CD14-positive monocyte (primary cell): ENCODE measurements at regions not wholly inside any gene's neighbourhood (a gene's known extent, or its start where the extent isn't known, plus 50 kb on each side); places are given as distances from the start of the nearest gene placed in this dataset.

ENCODE experiments used
- DNase-seq, 3 donors: peaks; one replicate each; pipeline ENCODE4 v3.0.0-alpha.2; 2011 to 2022
- H2AFZ ChIP-seq: 2 replicates; pipeline ENCODE4 v1.6.0; 2012; ENCODE audit warnings: mild to moderate bottlenecking, low read depth, low read length, inconsistent platforms; ENCODE audit not compliant: insufficient read depth, poor library complexity, severe bottlenecking
- H3K27ac ChIP-seq, 2 donors: 1 replicate in 1 of 2; 2 replicates in 1 of 2; pipeline ENCODE4 v1.5.1; 2012 to 2013; ENCODE audit warnings: low read length in 2 of 2, control low read depth in 1 of 2, inconsistent platforms in 1 of 2, low read depth in 1 of 2, mild to moderate bottlenecking in 1 of 2
- H3K27me3 ChIP-seq, 2 donors: one replicate each; pipeline versions ENCODE4 v1.6.0 to v1.6.1; 2011 to 2013; ENCODE audit warnings: low read length in 2 of 2; ENCODE audit not compliant: control insufficient read depth in 2 of 2, insufficient read depth in 2 of 2
- H3K36me3 ChIP-seq, 2 donors: replicated peaks in 1 of 2; 1 replicate in 1 of 2; 2 replicates in 1 of 2; pipeline versions ENCODE4 v1.5.1 to v1.6.1; 2012 to 2013; ENCODE audit warnings: low read length in 2 of 2, control low read depth in 1 of 2, inconsistent platforms in 1 of 2, mild to moderate bottlenecking in 1 of 2; ENCODE audit not compliant: insufficient read depth in 2 of 2, control insufficient read depth in 1 of 2
- H3K4me1 ChIP-seq, 2 donors: 1 replicate in 1 of 2; 2 replicates in 1 of 2; pipeline versions ENCODE4 v1.5.1 to v1.6.1; 2012 to 2013; ENCODE audit warnings: low read length in 2 of 2, control low read depth in 1 of 2, inconsistent platforms in 1 of 2, mild to moderate bottlenecking in 1 of 2, moderate library complexity in 1 of 2; ENCODE audit not compliant: insufficient read depth in 2 of 2, control insufficient read depth in 1 of 2
- H3K4me2 ChIP-seq: replicated peaks from 2 replicates; pipeline ENCODE3; 2012; ENCODE audit warnings: low read length, moderate library complexity, mild to moderate bottlenecking; ENCODE audit not compliant: poor library complexity, severe bottlenecking; ENCODE audit errors: extremely low read depth
- H3K4me3 ChIP-seq, 3 experiments: fragments of 200-600 bp in 1 of 3; sonication (generic) in 1 of 3; replicated peaks in 1 of 3; 1 replicate in 2 of 3; 2 replicates in 1 of 3; pipeline ENCODE4 v1.5.1; 2011 to 2013; ENCODE audit warnings: low read length in 3 of 3, mild to moderate bottlenecking in 3 of 3, control low read depth in 2 of 3, low read depth in 2 of 3, inconsistent platforms in 1 of 3, moderate library complexity in 1 of 3
- H3K79me2 ChIP-seq: 2 replicates; pipeline ENCODE4 v1.6.0; 2012; ENCODE audit warnings: mild to moderate bottlenecking, control low read depth, inconsistent platforms, low read length, moderate library complexity; ENCODE audit not compliant: insufficient read depth
- H3K9ac ChIP-seq: 2 replicates; pipeline ENCODE4 v1.6.0; 2017; ENCODE audit warnings: low read length, mild to moderate bottlenecking; ENCODE audit not compliant: insufficient read depth, poor library complexity, severe bottlenecking
- H3K9me3 ChIP-seq, 2 donors: replicated peaks in 1 of 2; 1 replicate in 1 of 2; 2 replicates in 1 of 2; pipeline versions ENCODE4 v1.5.1 to v1.6.1; 2012 to 2013; ENCODE audit warnings: low read length in 2 of 2, control low read depth in 1 of 2; ENCODE audit not compliant: control insufficient read depth in 1 of 2, insufficient read depth in 1 of 2
- H4K20me1 ChIP-seq: 2 replicates; pipeline ENCODE4 v1.6.0; 2012; ENCODE audit warnings: mild to moderate bottlenecking, low read length, control low read depth, moderate library complexity; ENCODE audit not compliant: insufficient read depth
- H3K27ac Mint-ChIP-seq, 7 donors: one replicate each; pipeline ENCODE4 v1.8.0; 2020; ENCODE audit warnings: mild to moderate bottlenecking in 7 of 7, mixed read lengths in 7 of 7, moderate library complexity in 6 of 7, inconsistent platforms in 2 of 7
- H3K27me3 Mint-ChIP-seq, 3 donors: one replicate each; pipeline ENCODE4 v1.8.0; 2021 to 2022; ENCODE audit warnings: low read depth in 3 of 3, mild to moderate bottlenecking in 3 of 3, mixed read lengths in 3 of 3, moderate library complexity in 3 of 3, inconsistent platforms in 1 of 3
- H3K36me3 Mint-ChIP-seq, 2 donors: one replicate each; pipeline ENCODE4 v1.8.0; 2020; ENCODE audit warnings: mixed read lengths in 2 of 2, inconsistent platforms in 1 of 2, mild to moderate bottlenecking in 1 of 2
- H3K4me1 Mint-ChIP-seq: one replicate; pipeline ENCODE4 v1.8.0; 2020; ENCODE audit warnings: mild to moderate bottlenecking, mixed read lengths
- H3K4me3 Mint-ChIP-seq, 2 donors: one replicate each; pipeline ENCODE4 v1.8.0; 2020; ENCODE audit warnings: mild to moderate bottlenecking in 2 of 2, mixed read lengths in 2 of 2, moderate library complexity in 1 of 2
- H3K9me3 Mint-ChIP-seq, 7 donors: one replicate each; pipeline ENCODE4 v1.8.0; 2020 to 2022; ENCODE audit warnings: mixed read lengths in 7 of 7, mild to moderate bottlenecking in 6 of 7, moderate library complexity in 6 of 7, inconsistent platforms in 2 of 7
- CTCF ChIP-seq: fragments of 200-600 bp; IDR thresholded peaks from one replicate; pipeline ENCODE4 v1.8.0; 2022; ENCODE audit warnings: antibody characterized with exemption, mild to moderate bottlenecking
- WGBS: methylation state at CpG from one replicate; pipeline ENCODE4 v1.1.5; 2013; ENCODE audit warnings: missing lambda C conversion rate; ENCODE audit not compliant: insufficient coverage; 5-methylcytosine and 5-hydroxymethylcytosine counted together
- intact Hi-C, 2 donors: fragments of 100-400 bp; cut with micrococcal nuclease; formaldehyde crosslinking; loops; one replicate each; pipeline versions ENCODE4 v1.15.0 to v1.15.1; 2023

DNA sequence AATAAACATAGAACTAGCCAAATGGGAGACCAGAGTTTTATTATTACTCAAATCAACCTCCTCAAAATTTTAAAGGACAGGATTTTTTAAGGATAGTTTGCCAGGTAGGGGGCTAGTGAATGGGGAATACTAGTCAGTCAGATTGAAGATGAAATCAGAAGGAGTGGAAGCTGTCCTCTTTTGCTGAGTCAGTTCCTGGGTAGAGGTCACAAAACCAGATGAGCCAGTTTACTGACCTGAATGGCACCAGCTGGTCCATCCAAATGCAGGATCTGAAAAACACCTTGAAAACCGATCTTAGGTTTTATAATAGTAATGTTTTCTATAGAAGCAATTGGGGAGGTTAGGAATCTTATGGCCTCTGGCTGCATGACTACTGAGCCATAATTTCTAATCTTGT lies 558.2 kb downstream of the PKHD1 start:
- WGBS = 100% methylated on average over 1 of the region's 1 CpG
- H3K4me2 ChIP-seq = no peak overlapping the region
- H4K20me1 ChIP-seq = no peaks in the 10 kb centered on the region
- Mint-ChIP-seq H3K36me3 (no peaks in the 10 kb centered on the region), H3K9me3 (peaks cover 0 to 4% (median 0%) of the 10 kb centered on the region in 7 donors), H3K4me1 (no peaks in the 10 kb centered on the region), H3K4me3 (no peak overlapping the region), H3K27ac (no peak overlapping the region), H3K27me3 (peaks cover 0 to 8% (median 0%) of the 10 kb centered on the region in 3 donors)
- H3K4me3 ChIP-seq = no peak overlapping the region
- no peak overlapping the region for H3K27ac ChIP-seq
- no peaks in the 10 kb centered on the region for H3K36me3 ChIP-seq
- no peaks in the 10 kb centered on the region for H3K27me3 ChIP-seq
- no peak for TF ChIP-seq CTCF
- no peaks in the 10 kb centered on the region for H3K4me1 ChIP-seq
- intact Hi-C loops = no loop called here
- no peaks in the 10 kb centered on the region for H3K9me3 ChIP-seq
- no peak overlapping the region for H3K9ac ChIP-seq
- no peaks in the 10 kb centered on the region for H3K79me2 ChIP-seq
- H2AFZ ChIP-seq = no peak overlapping the region
- no peak for DNase-seq

GRCh38 chr6:51531623-51532022 lies 555.8 kb downstream of the PKHD1 start:
- Histone ChIP-seq H3K27me3 (no peaks in the 10 kb centered on the region), H3K79me2 (no peaks in the 10 kb centered on the region), H3K4me3 (no peak overlapping the region), H3K4me2 (no peak overlapping the region), H3K9me3 (no peaks in the 10 kb centered on the region), H3K27ac (no peak overlapping the region), H3K36me3 (no peaks in the 10 kb centered on the region), H4K20me1 (no peaks in the 10 kb centered on the region), H2AFZ (no peak overlapping the region), H3K9ac (no peak overlapping the region), H3K4me1 (no peaks in the 10 kb centered on the region)
- no peak overlapping the region for H3K4me3 Mint-ChIP-seq
- H3K9me3 Mint-ChIP-seq = peaks cover 0 to 4% (median 0%) of the 10 kb centered on the region in 7 donors
- H3K27ac Mint-ChIP-seq = no peak overlapping the region
- H3K36me3 Mint-ChIP-seq = no peaks in the 10 kb centered on the region
- H3K4me1 Mint-ChIP-seq = no peaks in the 10 kb centered on the region
- H3K27me3 Mint-ChIP-seq = peaks cover 0 to 8% (median 0%) of the 10 kb centered on the region in 3 donors
- no peak for TF ChIP-seq CTCF
- no CpG with 5 or more reads among the region's 2 CpGs for WGBS
- DNase-seq = no peak
- intact Hi-C loops = no loop called here
